ENCODE measurements at regions not wholly inside any gene's neighbourhood (a gene's known extent, or its start where the extent isn't known, plus 50 kb on each side); places are given as distances from the start of the nearest gene placed in this dataset.

DNA sequence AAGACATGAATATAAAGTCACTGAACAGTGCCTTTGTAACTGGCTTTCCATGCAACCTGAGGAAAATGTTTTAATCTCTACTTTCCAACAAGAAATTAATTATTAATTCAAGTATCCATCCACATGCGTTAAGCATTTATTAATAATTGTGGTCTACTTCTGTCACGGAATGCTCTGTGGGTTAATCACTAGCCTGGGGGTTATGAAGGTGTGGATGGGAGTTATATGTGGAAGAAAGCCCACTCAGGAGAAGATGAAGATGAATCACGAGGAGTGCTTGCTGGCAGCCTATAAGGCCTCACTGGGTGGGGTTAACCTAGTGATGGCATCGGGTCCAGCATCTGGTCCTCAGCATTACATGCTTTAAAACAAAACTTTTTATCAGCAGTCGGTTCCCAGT is 99.5 kb upstream of the AVPR1A start:
- DNase-seq = no peak

- no peak for DNase-seq
Observed at GRCh38 chr12:63238892-63239291, 87.9 kb upstream of the AVPR1A start.

DNA sequence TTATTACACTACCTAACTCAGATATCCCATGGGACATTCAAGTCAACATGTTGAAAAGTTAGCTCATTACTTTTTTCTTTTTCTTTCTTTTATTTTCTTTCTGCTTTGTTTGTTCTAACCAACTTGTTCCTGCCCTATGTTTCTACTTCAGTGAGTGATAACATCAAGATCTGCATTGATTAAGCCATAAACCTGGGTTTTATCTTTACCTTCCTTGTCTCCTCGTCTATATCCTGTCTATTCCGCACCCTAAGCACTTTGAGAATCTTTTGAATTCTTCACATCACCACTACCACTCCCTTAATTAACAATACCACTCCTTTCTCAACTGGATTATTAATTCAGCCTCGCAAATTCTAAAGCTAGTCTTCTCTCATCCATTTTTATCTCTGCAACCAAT is 81.9 kb upstream of the AVPR1A start:
- DNase-seq = no peak

DNA sequence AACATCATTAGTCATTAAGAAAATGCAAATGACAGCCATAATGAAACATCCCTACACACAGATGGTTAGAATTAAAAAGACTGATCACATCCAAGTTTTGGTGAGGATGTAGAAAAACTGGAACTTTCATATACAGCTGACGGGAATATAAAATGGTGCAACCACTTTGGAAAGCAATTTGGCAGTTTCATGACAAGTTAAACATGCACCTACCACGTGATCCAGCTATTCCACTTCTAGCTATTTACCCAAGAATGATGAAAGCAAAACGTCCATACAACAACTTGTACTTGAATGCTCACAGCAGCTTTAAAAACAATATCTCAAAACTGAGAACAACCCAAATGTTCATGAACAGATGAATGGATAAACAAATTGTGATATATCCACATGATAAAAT is 77.9 kb upstream of the AVPR1A start:
- DNase-seq = no peak

DNA sequence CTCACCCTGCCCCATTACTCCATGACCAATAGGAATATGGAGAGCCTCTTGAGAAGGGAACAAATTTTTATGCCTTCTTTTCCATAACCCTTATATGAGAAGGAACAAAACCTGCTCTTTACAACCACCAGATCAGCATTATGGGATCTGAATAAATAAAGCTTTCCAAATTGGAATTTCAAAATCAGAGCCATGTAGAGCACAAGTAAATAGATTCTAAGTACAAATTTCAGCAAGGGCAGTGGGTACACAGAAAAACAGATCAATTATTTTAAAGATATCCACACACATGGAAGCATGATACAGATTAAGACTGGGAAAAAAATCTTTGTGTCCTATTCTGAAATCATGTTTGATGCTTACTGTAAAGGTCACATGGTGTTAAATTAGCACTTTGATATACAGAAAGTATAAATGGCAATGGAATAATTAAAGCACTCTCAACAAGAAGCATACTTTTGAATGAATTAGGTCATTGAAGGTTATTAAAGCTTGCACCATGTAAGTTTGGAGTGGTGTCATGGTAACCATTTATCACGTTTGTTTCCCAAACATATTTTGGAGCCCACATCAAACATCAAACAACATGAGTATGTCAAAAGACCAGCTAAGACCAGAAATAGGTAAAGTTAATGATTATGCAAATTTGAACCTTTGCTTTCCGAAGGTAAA is 75.9 kb upstream of the AVPR1A start:
- no peak for DNase-seq

DNA sequence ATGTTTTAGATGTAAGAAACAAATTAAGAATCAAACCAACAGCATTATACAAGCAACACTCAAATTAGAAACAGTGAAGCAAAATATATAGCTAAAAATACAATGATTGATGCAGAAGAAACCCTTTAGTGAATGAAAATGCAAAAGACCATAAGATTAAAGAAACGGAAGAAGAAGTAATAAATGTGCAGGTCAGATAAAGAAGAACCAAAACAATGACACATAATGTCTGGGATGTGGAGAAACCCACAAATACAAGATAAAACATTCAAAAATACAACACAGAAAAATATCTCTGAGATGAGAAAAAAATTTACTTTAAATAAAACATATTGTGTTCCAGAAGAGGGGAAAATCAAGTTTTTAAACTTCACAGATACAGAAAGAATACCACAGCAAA is 73.4 kb upstream of the AVPR1A start:
- DNase-seq = no peak

DNA sequence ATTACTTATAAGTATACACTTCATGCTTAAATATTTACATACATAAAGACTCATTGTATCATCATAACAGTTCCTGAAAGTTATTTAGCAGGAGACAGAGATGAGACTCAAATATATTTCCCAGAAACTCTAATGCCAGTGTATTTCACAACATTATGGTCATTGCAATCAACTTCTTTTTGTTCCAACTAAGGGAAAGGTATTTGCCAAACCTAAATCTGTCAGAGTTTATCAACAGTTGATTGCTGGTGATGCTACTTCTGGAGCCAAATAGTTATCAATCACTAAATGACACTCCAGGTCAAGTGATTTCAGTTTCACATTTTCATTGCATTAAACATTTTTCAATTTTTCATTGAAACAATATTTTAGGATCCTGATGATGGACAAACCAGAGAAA is 72.1 kb upstream of the AVPR1A start:
- no peak for DNase-seq

DNA sequence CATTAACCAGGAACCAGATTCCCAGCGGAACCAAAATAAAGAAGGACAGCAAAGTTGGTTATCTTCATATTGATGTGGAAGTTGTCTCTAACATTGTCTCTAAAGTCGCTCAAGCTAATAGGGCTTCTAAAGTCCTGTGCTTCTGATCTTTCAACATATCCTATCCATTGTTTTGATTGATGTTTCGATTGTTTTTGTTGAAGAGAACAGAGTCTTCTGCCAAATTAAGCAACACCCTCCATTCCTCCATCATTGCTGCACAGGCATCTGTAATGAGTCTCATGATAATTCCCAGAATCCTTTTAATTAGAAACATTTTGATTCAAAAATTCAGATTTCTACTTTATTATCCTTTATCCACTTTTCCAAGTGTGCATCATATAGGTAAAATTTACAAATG is 71.6 kb upstream of the AVPR1A start:
- DNase-seq = no peak

DNA sequence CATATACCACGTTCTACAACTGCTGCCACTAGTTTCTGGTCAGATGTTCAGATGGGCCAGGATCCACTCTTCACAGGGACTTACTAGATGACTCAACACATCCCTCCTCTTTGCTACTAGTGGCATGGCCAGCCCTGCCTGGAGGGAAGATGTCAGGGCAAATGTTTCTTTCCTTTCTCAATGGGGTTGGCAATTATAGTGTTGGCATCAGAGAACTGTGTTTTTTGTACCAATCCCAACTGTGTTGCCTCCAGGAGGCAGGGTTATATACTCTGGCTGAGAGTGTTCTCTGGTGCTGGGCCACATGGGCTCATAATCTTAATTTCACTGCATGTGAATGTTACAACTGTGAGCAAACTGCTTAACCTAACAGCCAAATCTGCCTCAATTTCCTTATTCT is 69.9 kb upstream of the AVPR1A start:
- no peak for DNase-seq

GRCh38 chr12:63212316-63212715 is 61.3 kb upstream of the AVPR1A start:
- DNase-seq = no peak

GRCh38 chr12:63208956-63209355 is 58.0 kb upstream of the AVPR1A start:
- DNase-seq = no peak

DNA sequence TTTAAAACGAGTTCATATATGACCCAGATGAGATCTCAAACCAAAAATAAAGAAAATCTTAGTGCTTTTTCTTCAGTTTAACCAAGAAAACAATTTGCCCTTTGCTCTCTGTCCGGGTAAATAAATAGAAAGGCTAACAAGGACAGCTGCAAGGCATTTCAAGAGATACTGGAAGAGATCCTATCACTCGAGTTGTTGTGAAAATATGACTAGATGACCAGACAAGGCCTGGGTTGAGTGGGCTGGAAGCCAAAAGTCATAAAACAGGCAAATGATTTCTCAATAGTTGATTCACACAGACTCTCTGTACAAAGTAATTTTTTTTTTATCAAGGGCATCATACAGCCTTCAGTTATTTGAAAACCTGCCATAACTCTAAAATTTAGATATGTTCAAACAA is 55.9 kb upstream of the AVPR1A start:
- DNase-seq = no peak

DNA sequence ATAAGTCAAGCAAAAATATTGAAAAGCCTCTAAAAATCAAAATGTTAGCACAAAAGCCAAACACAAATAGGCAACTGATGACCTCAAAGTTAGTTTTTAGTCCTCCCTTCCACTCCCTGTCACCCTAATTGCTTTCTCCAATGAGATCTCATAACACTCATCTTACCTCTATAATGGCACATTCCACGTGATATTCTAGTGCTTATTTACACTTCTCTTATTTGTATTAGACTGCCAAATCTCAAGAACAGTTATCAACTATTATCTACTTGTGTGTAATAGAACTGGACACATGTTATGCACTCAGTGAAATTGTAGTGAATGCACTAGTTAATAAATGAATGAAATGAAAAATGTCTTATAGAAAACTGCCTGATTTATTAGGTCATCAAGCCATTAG is 55.5 kb upstream of the AVPR1A start:
- no peak for DNase-seq

All from amygdala (tissue), 56 donors.